HG03439 (cell line): ENCODE measurements at regions not wholly inside any gene's neighbourhood (a gene's known extent, or its start where the extent isn't known, plus 50 kb on each side); places are given as distances from the start of the nearest gene placed in this dataset.
"Not testable (repeated sequence)": the region's sequence is repeated elsewhere in the genome, so short reads cannot be mapped to it uniquely, and the experiment has no call there.

ENCODE experiments used
- ATAC-seq: cut with Tn5 transposase; IDR thresholded peaks from one replicate; pipeline ENCODE4 v1.9.1; 2021; ENCODE audit warnings: mild to moderate bottlenecking, moderate library complexity; ENCODE audit not compliant: unreplicated experiment

DNA sequence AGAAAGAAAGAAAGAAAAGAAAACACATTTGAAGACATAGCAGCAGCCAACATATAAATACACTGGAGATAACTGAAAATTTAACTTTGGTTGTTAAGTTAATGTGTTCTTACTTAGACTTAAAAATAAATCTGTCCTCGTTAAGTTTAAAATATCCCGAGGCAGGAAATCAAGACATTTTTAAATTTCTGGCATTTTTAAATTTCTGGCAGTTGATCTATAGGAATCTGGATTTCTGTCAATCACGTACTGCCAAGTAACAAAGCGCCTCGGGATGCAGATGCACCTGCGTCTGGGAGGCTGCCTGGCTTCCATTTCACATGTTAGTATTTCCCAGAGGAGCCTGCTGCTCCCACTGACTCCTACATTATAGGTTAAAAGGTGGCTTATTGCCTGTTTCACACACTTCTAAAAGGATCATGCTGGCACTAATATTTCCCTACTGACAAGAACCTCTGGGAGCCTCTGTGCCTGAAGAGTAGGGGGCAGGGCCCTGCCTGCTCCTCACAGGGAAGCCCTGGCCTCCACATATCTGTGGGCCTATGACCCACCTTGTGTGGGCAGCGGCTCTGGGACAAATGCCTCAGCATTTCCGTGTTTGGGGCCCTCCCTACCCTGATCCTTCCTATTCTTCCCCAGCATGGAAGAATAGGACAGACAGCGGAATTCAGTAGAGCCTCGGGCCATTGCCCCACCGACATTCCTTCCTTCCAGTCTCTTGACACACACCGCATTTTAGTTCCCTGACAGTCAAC lies 62.8 kb upstream of the ATP12A start:
- ATAC-seq, result no peak

DNA sequence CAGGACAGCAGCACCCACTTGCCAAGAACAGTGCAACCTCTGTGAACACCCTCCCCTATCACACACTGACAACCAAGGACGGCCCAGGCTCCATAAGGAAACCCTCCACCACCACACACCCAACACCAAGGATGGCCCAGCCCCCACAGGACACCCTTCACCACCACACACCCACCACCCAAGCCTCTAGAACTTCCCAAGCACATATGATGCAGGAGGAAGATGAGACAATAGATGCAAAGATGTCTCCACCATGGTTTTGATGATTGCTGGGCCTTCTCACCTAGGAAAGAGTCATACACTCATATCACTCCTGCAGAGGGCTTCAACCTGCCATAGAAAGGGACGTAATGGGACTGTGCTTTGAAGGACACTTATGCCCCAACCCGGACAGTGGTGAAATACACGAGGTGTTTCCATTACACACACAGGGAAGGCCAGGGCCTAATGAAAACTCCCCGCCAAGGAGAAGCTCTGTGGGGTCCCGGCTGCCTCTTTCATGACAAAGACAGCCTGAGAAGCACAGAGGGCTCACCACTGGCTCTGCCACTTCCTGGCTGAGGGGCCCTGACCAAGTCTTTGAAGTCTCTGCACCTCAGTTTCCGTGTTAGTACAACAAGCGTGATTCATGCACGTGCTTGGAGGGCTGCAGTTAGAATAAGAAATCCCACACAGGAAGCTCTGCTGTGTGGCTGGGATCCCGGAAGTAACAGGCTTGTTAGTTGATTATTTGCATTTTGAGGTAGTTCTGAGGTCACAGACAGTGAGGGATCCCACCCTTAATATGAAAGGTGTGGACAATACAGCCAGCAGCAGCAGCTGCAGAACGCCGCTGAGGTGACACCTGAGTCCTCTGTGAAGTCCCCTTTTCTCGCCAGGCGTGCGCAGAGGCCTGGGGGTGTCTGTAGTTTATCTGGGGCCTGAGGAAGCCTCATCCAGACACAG lies 61.9 kb upstream of the ATP12A start:
- peak; percentile 51 for ATAC-seq

DNA sequence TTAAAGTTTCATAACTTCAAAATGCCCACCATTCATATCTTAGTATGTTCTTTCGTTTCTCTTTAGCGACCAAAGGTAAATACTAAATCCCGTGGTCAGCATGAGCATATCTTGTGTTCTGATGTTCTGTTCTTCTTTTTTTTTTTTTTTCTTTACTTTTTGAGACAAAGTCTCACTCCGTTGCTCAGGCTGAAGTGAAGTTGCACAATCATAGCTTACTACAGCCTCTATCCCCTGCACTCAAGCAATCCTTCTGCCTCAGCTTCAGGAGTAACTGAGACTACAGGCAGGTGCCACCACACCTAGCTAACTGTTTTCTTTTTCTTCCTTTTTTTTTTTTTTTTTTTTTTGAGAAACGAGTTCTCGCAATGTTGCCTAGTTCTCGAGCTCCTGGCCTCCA lies 60.9 kb upstream of the ATP12A start:
- no peak for ATAC-seq

DNA sequence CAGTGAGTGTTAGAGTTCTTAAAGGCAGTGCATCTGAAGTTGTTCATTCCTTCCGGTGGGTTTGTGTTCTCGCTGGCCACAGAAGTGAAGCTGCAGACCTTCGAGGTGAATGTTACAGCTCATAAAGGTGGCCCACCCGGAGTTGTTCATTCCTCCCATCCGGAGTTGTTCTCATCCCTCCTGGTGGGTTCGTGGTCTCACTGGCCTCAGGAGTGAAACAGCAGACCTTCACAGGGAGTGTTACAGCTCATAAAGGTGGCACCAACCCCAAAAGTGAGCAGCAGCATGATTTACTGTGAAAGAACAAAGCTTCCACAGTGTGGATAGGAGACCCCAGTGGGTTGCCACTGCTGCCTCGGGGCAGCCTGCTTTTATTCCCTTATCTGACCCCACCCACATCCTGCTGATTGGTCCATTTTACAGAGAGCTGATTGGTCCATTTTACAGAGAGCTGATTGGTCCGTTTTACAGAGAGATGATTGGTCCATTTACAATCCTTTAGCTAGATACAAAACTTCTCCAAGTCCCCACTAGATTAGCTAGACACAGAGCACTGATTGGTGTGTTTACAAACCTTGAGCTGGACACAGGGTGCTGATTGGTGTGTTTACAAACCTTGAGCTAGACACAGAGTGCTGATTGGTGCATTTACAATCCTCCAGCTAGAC lies 57.6 kb upstream of the ATP12A start:
- not testable (repeated sequence) for ATAC-seq

DNA sequence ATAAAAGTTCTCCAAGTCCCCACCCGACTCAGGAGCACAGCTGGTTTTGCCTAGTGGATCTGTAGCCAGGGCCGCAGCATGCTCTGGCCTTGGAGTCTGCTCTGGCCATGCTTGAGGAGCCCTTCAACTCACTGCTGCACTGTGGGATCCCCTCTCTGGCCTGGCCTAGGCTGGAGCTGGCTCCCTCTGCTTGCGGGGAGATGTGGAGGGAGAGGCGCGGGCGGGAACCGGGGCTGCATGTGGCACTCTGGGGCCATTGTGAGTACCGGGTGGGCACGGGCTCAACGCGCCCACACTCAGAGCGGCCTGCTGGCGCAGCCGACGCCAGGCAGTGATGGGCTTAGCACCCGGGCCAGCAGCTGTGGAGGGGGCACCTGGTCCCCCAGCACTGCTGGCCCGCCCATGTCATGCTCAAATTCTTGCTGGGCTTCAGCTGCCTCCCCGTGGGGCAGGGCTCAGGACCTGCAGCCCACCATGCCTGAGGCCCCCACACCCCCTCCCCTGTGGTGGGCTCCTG lies 57.0 kb upstream of the ATP12A start:
- no peak for ATAC-seq

DNA sequence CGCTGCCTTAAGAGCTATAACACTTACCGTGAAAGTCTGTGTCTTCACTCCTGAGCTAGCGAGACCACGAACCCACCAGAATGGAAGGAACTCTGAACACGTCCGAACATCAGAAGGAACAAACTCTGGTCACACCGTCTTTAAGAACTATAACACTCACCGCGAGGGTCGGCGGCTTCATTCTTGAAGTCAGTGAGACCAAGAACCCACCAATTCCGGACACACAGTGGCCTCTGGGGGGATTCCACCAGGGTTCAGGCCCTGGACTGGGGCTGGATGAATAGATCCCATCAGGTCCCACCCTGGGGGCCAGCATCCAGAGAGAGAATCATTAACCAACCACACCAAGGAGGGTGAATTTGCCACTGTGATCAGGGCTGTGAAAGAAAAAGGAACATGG lies 55.8 kb upstream of the ATP12A start:
- no peak for ATAC-seq

DNA sequence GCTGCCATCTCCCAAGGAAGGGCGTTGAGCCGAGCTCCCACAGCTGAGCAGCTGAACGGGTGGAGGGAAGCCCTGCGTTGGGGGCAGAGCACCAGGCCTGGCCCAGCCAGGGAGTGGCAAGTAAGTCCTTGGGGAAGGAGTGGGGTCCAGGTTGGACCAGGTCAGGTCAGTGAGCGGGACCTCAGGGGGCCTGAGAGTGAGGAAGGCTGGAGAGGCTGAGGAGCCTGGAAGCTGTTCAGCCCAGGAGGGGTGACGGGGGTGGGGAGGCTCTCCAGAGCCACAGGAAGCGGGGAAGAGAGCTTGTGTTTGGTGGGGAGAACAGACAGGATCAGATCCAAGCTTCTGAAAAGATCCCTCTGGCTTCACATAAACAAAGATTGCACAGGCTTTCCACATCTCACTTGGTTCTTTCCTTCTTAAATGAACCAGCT lies 55.4 kb upstream of the ATP12A start:
- ATAC-seq, result no peak

DNA sequence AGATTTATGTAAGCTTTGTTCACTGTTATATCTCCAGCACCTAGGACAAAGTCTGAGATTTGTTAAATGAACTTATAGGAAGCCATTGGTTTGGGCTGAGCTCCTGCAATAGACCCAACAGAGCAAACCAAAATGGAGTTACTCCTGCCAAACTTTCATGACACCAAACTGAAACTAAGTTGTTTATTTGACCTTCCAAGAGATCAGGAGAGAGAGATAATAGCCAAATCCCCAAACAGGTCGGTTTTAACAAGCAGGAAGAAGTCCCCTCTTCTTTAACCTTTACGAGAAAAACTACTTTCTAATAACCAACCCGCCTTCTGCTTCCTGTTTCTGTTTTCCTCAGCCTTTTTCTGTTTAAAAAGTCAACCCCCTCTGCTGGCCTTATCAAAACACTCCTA lies 54.9 kb upstream of the ATP12A start:
- no peak for ATAC-seq

DNA sequence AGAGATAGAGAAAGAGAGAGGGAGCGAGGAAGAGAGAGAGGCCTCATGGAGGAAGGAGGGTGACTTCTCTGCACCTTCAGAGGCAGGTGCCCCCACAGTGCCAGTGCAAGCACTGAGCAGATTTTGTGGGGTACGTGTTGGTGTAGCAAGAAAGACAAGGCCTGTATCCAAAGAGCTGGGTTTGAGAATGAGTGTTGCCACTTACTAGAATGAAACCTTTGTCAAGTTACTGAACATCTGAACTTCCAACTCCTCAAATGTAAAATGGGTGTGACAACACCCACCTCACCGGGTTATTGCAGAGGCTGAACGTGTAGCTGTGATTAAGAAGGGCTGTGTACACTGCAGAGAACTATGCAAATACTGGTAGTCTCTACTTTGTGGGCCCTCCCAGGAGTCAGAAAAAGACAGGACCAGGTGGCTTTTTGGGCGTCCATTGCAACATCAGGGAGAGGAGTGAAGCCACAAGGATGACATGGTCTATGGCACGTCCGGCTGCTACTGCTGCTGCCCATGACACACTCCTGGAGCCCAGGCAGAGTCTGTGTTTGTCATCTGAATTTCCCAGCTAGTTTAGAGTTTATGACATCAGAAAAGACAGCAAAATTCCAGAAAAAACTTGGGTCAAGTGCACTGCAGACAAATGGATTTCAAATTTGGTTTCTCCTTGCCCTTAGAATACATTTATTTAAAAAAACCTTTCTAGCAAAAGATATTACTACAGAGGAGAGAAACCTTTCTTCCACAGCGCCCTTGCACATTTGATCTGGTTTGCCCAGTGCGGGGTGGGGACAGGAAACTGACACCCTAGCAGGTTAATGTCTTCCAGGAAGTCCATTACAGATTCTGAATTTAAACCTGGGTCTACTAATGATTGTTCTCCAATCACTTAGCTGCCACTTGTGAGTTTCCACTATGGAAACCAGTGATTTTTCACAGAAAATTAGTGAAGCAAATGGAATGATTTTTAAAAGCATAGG lies 54.0 kb upstream of the ATP12A start:
- ATAC-seq, result no peak

DNA sequence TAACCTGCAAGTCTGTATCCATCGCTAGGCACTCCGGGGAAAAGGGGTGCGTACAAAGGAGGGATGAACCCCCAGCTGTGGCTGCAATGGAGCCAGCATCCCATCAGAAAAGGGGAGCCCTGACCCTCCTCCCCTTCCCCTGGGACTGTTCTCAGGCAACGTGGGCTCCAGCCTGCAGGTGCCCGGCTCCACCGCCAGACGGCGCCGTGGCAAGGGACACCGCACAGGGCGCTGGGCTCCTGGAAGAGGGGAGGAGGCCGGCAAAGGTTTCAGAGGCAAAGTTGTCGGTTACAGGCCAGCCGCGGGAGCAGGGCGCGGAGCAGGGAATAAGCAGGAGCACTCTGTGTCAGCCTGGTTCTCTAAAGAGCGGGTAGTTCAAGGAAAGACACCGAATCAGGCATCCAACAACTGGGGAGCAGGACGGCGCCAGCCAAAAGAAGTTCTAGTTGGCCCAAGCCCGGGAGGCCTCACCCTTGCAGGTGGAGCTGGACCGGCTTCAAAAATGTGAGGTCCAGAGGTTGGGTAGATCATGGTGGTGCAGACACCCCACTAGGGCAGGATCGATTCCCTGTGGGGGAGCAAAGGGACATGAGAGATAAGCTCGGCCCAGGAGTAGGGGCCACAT lies 53.0 kb upstream of the ATP12A start:
- ATAC-seq, result no peak

DNA sequence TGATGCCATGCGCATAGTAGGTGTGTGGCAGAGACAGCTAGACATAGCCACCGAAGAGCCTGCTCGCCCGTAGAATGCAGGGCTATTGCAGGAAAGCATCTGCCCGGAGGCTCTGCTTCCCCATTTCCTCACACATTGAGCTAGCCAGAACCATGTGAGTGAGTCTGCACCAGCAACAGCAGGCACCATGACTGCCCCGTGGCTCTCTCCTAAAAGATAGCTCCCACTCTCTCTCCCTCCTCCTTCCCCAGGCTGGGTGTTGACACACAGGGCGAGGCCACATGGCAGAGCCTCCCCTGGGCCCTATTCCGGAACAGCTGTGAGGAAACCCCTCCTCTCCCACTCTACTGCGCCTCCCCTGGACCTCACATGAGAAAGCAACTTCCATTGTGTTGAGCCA lies 52.3 kb upstream of the ATP12A start:
- ATAC-seq, result no peak

DNA sequence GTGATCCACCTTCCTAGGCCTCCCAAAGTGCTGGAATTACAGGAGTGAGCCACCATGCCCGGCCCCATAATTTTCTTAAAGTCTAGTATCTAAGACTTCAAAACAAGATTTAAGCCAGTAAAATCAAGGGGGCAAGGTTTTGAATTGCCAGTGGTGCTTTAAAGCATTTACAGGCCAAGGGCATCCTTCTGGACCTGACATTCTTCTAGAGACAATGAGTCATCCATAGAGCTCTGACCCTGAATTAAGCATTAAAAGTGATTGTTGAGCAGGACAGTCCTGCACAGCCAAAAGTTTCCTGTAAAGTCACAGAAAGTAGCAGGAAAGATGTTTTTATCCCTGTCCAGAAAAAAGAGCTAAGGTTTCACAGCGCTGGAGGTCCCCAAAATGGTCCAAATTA lies 50.9 kb upstream of the ATP12A start:
- no peak for ATAC-seq

DNA sequence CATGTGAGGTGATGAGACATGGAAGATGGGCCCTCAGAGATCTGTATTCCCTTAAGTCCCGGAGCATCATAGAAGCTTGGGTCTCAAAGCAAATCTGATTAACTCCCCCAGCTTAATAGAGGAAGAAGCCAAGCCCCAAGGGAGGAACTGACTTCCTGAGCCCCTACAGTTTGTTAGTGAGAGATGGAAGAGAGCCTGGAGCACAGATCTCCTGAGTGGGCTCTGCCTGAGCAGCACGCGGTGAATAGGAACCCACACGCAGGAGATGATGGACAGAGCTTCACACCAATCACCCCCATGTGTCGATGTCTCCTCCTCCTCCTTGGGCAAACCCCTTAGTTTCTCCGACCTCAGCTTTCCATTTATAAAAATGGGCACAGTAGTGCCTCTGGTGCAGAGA lies 50.1 kb upstream of the ATP12A start:
- no peak for ATAC-seq
